Smooth muscle cell (in vitro differentiated cells): ENCODE measurements at regions not wholly inside any gene's neighbourhood (a gene's known extent, or its start where the extent isn't known, plus 50 kb on each side); places are given as distances from the start of the nearest gene placed in this dataset.

Experiments
- DNase-seq: peaks from one replicate; lab custom pipeline; 2025; ENCODE audit not compliant: unreplicated experiment; lab: John Stamatoyannopoulos, UW
- H2AFZ ChIP-seq: fragments of 200-600 bp; sonication (generic); 2 replicates; pipeline ENCODE4 v1.6.0; 2016; ENCODE audit warnings: antibody characterized with exemption, low read depth, mild to moderate bottlenecking
- H3F3A ChIP-seq: fragments of 200-600 bp; sonication (generic); 2 replicates; pipeline ENCODE4 v1.6.0; 2017; ENCODE audit warnings: antibody characterized with exemption, low read depth
- H3K27ac ChIP-seq: fragments of 200-600 bp; sonication (generic); 2 replicates; pipeline ENCODE4 v1.5.1; 2016; ENCODE audit warnings: low read depth, mild to moderate bottlenecking
- H3K27me3 ChIP-seq: fragments of 200-600 bp; sonication (generic); 2 replicates; pipeline ENCODE4 v1.6.1; 2016; ENCODE audit warnings: low read depth, mild to moderate bottlenecking
- H3K36me3 ChIP-seq: fragments of 200-600 bp; sonication (generic); 2 replicates; pipeline ENCODE4 v1.5.1; 2016; ENCODE audit warnings: low read depth
- H3K4me1 ChIP-seq: fragments of 200-600 bp; sonication (generic); 2 replicates; pipeline ENCODE4 v1.5.1; 2016; ENCODE audit warnings: low read depth
- H3K4me2 ChIP-seq: fragments of 200-600 bp; sonication (generic); 2 replicates; pipeline ENCODE4 v1.6.0; 2016; ENCODE audit warnings: mild to moderate bottlenecking
- H3K4me3 ChIP-seq: fragments of 200-600 bp; sonication (generic); 2 replicates; pipeline ENCODE4 v1.5.1; 2016; ENCODE audit warnings: mild to moderate bottlenecking
- H3K79me2 ChIP-seq: fragments of 200-600 bp; sonication (generic); 2 replicates; pipeline ENCODE4 v1.6.0; 2016; ENCODE audit warnings: low read depth, mild to moderate bottlenecking
- H3K9ac ChIP-seq: fragments of 200-600 bp; sonication (generic); 2 replicates; pipeline ENCODE4 v1.6.0; 2016; ENCODE audit warnings: low read depth
- H3K9me3 ChIP-seq: fragments of 200-600 bp; sonication (generic); replicated peaks from 2 replicates; pipeline ENCODE4 v1.5.1; 2016; ENCODE audit warnings: low read depth
- H4K20me1 ChIP-seq: fragments of 200-600 bp; sonication (generic); 2 replicates; pipeline ENCODE4 v1.6.0; 2016; ENCODE audit warnings: low read depth
- CTCF ChIP-seq: fragments of 200-600 bp; sonication (generic); IDR thresholded peaks from 2 replicates; pipeline ENCODE4 v1.5.1; 2017; ENCODE audit warnings: borderline replicate concordance, mild to moderate bottlenecking, antibody characterized with exemption; ENCODE audit not compliant: insufficient read depth, poor library complexity, severe bottlenecking
- WGBS: methylation state at CpG from one replicate; pipeline ENCODE4 v1.1.7; 2016; ENCODE audit warnings: low lambda C conversion rate; 5-methylcytosine and 5-hydroxymethylcytosine counted together

- no peak for TF ChIP-seq CTCF
- no peak for DNase-seq
- no peak overlapping the region for H3K4me3 ChIP-seq
- H3K9ac ChIP-seq: no peak overlapping the region
- no peak overlapping the region for H3K27ac ChIP-seq
- no peaks in the 10 kb centered on the region for H3K4me1 ChIP-seq
- H3K9me3 ChIP-seq: no peaks in the 10 kb centered on the region
- H3K36me3 ChIP-seq: no peaks in the 10 kb centered on the region
- WGBS: 96% methylated on average over 13 of the region's 13 CpGs
- H3K4me2 ChIP-seq: no peak overlapping the region
- no peaks in the 10 kb centered on the region for H3K27me3 ChIP-seq
- no peaks in the 10 kb centered on the region for H3F3A ChIP-seq
- no peak overlapping the region for H2AFZ ChIP-seq
- H3K79me2 ChIP-seq: no peaks in the 10 kb centered on the region
- no peaks in the 10 kb centered on the region for H4K20me1 ChIP-seq
Observed at GRCh38 chr12:59389968-59390576, 205.8 kb upstream of the SLC16A7 start.

GRCh38 chr12:59388694-59389093 is 207.1 kb upstream of the SLC16A7 start:
- Histone ChIP-seq H3K4me1 (no peaks in the 10 kb centered on the region), H3K79me2 (no peaks in the 10 kb centered on the region), H3K27ac (no peak overlapping the region), H4K20me1 (no peaks in the 10 kb centered on the region), H3K9ac (no peak overlapping the region), H3K4me2 (no peak overlapping the region), H3K36me3 (no peaks in the 10 kb centered on the region), H3K27me3 (no peaks in the 10 kb centered on the region), H3K4me3 (no peak overlapping the region), H2AFZ (no peak overlapping the region), H3F3A (no peaks in the 10 kb centered on the region), H3K9me3 (no peaks in the 10 kb centered on the region)
- no peak for TF ChIP-seq CTCF
- WGBS: 92% methylated on average over 1 of the region's 1 CpG
- DNase-seq: no peak

GRCh38 chr12:59388176-59388575 is 207.7 kb upstream of the SLC16A7 start:
- Histone ChIP-seq H2AFZ (no peak overlapping the region), H4K20me1 (no peaks in the 10 kb centered on the region), H3K9ac (no peak overlapping the region), H3K27ac (no peak overlapping the region), H3K4me3 (no peak overlapping the region), H3K36me3 (no peaks in the 10 kb centered on the region), H3F3A (no peaks in the 10 kb centered on the region), H3K79me2 (no peaks in the 10 kb centered on the region), H3K27me3 (no peaks in the 10 kb centered on the region), H3K4me2 (no peak overlapping the region), H3K4me1 (no peaks in the 10 kb centered on the region), H3K9me3 (no peaks in the 10 kb centered on the region)
- WGBS: 94% methylated on average over 1 of the region's 1 CpG
- DNase-seq: no peak
- no peak for TF ChIP-seq CTCF

- DNase-seq: no peak
- no peak overlapping the region for H3K9ac ChIP-seq
- H3K27ac ChIP-seq: no peak overlapping the region
- H3K4me3 ChIP-seq: no peak overlapping the region
- 96% methylated on average over 1 of the region's 1 CpG for WGBS
- H3K4me1 ChIP-seq: no peaks in the 10 kb centered on the region
- no peaks in the 10 kb centered on the region for H3F3A ChIP-seq
- no peak for TF ChIP-seq CTCF
- no peaks in the 10 kb centered on the region for H3K27me3 ChIP-seq
- no peak overlapping the region for H2AFZ ChIP-seq
- H3K79me2 ChIP-seq: no peaks in the 10 kb centered on the region
- no peaks in the 10 kb centered on the region for H3K36me3 ChIP-seq
- H4K20me1 ChIP-seq: no peaks in the 10 kb centered on the region
- H3K9me3 ChIP-seq: no peaks in the 10 kb centered on the region
- no peak overlapping the region for H3K4me2 ChIP-seq
Observed at GRCh38 chr12:59386236-59386635, 209.6 kb upstream of the SLC16A7 start.
